ENCODE measurements at regions not wholly inside any gene's neighbourhood (a gene's known extent, or its start where the extent isn't known, plus 50 kb on each side); places are given as distances from the start of the nearest gene placed in this dataset.
"Not testable (repeated sequence)": the region's sequence is repeated elsewhere in the genome, so short reads cannot be mapped to it uniquely, and the experiment has no call there.

- DNase-seq: no peak
These were observed 384.5 kb upstream of the GHITM start for GRCh38 chr10:83754857-83755256.

- DNase-seq: no peak
These were observed 379.2 kb upstream of the GHITM start for GRCh38 chr10:83760142-83760541.

GRCh38 chr10:83764666-83765065, 374.6 kb upstream of the GHITM start:
- no peak for DNase-seq

DNA sequence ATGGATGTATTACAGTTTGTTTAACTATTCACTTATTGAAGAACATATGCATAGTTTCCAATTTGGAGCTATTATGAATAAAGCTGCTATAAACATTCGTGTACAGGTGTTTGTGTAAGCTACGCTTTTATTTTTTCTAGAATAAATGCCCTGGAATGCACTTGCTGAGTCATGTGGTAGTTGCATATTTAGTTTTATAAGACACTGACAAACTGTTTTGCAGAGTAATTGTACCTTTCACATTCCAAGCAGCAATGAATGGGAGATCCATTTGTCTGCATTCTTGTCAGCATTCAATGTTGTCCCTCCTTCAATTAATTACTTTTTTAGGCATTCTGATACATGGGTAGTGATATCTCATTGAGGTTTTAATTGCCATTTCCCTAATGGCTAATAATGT, 373.6 kb upstream of the GHITM start:
- DNase-seq: no peak

GRCh38 chr10:83769281-83769820, 370.0 kb upstream of the GHITM start:
- DNase-seq: no peak

DNA sequence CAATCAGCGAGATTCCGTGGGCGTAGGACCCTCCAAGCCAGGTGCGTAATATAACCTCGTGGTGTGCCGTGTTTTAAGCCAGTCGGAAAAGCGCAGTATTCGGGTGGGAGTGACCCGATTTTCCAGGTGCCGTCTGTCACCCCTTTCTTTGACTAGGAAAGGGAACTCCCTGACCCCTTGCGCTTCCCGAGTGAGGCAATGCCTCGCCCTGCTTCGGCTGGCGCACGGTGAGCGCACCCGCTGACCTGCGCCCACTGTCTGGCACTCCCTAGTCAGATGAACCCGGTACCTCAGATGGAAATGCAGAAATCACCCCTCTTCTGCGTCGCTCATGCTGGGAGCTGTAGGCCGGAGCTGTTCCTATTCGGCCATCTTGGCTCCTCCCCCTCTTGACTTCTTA, 352.6 kb upstream of the GHITM start:
- DNase-seq: not testable (repeated sequence)

- DNase-seq: no peak
These were observed 337.3 kb upstream of the GHITM start for GRCh38 chr10:83801983-83802382.

- no peak for DNase-seq
These were observed 332.6 kb upstream of the GHITM start for GRCh38 chr10:83806717-83807116.

GRCh38 chr10:83809001-83809400, 330.3 kb upstream of the GHITM start:
- DNase-seq: no peak

DNA sequence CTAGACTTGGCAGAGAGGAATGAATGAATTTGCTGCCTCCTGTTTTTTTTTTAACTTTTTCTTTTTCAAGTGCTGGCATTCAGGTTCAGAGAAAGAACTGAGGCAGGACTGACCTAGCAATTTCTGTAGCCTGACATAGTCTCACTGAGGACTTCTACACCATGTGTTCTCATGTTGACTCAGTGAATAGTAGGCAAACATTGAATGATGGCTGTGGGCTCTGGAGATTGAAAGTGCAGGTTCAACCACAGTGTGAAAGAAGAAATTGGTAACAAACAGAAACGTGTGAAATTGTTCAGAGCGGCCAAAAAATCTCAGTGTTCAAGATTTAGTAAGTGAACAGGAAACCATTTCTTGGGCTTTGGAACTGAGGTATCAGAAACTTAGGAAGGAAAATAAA, 322.4 kb upstream of the GHITM start:
- no peak for DNase-seq

DNA sequence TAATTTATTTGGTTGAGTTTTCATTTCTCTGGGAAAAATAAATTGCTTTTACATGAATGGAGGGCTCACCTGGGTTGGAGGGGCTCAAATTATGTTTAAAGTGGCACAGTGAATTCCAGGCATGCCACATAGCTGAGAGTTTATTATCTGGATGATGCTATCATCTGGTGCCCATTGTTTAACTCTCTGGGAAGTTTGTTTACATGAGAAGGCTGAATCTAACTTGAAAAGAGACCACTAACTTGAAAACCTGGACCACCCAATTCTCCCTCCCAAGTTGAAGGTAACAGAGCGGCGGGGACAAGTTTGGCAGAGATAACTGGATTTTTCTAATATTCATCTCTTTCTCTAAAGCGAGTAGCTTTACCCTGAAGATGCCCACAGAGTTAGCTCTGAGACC, 321.5 kb upstream of the GHITM start:
- DNase-seq: no peak

- DNase-seq: no peak
These were observed 319.7 kb upstream of the GHITM start for GRCh38 chr10:83819609-83820008.

DNA sequence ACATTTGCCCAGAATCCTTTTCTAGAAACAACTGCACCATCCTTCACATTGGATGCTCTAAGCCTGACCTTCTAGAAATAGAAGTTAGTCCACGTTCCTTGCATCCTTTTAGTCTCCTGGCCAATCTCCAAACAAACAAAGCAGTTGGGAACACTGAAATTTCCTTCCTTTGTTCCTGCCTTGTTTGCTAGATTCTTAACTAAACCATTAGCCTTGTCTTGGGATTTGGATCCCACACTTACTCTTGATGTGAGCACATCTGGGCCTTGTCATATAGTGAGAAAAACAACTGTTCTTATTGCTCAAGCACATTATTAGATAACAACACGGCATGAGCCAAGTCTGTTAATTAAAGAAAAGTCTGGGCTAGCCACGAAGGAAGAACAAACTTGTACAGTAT, 319.3 kb upstream of the GHITM start:
- peak; percentile 64 to 70 for DNase-seq

DNA sequence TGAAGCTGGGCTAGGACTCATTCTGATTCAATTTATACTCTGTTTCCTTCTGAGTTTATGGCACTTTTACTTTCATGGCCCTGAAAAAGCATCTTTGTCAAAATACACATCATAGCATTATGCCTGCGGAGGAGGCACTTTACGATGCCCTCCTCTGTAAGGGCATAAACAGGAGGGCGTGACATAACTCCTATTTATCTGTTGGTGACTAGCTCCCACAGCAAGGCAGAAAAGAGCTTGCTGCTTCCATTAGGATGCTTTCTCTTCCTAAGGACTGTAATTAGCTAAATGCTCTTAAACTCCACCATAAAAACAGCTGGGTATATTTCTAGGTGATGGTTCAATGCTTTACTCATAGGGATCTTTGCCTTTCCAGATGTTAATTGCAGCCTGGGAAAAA, 315.2 kb upstream of the GHITM start:
- no peak for DNase-seq

DNA sequence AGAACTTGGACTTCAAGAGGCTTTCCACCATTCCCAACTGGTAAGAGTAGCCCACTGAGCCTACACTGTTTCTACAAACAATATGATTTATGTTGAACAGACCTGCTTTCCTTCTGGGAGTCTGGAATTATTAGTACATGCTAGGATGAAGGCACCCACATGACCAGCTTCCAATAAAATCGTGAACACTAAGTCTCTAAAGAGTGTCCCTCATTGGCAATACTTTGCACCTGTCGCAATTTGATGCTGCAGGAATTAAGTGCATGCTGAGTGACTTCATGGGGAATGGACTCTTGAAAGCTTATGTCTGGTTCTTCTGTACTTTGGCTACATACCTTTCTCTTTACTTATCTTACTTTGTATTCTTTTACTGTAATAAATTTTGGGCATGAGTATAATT, 305.2 kb upstream of the GHITM start:
- no peak for DNase-seq

DNA sequence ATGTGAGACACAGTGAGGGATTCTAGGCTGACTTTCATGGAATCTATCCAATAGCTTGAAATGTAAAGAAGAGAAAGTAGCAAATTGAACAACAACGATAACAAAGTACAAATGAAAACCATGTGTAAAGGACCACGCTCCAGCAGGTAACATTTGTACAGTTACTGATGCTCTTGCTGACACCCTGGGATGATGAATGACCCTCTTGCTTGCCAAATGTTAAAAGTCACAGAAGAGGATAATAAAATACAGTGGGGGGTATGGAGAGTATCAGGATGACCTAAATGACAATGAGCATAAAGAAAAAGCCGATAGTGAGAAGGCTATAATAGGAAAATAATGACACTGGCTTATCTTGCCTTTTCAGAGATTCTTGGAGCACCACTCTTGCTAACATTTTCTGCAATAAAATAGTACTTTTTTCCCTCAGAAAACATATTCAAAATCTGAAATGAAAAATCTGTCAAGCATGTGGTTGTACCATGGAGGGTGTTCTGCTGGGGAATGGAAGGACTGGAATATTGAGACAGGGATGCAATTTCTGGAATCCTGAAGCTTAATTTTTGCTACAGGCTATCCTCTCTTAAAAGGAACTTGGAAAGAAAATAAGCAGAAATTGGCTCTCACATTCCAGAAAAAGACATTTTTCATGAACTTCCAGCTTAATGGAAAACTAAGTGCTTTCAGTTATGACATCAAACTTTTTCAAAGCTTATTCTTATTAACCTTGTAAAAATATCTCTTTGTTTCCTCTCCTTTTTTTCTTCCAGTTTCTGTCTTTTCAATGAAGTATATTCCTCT, 303.2 kb upstream of the GHITM start:
- peak; percentile 10 to 21 for DNase-seq

DNA sequence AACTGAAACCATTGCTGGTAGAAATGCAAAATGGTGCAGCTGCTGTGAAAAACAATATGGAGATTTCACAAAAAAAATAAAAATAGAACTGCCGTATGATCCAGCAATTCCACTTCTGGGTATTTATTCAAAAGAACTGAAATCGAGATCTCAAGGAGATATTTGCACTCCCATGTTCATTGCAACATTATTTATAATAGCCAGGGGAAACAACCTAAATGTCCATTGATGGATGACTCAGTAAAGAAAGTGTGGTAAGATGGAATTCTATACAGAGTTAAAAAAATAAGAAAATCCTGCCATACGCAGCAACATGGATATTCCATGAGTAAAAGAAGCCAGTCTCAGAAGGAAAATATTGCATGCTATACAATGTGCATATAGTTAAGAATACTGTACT, 290.6 kb upstream of the GHITM start:
- DNase-seq: no peak

DNA sequence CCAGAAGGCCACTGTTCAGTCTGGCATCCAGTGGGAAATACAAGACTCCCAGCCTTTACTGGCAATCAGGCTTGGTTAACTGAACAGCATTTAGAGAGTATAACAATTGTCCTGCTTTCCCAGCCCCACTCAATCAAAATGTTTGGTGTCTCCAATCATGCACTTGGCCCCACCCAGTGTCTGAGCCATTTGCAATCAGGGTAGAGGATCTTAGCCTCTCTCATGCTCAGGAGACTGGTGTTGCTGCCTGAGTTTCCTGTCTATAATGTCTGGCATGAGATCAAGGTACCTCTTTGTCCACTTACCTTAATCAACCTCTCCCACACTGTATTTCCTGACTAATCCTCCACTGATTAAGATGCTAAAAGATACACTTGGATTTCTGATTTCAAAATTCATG, 290.2 kb upstream of the GHITM start:
- no peak for DNase-seq

DNA sequence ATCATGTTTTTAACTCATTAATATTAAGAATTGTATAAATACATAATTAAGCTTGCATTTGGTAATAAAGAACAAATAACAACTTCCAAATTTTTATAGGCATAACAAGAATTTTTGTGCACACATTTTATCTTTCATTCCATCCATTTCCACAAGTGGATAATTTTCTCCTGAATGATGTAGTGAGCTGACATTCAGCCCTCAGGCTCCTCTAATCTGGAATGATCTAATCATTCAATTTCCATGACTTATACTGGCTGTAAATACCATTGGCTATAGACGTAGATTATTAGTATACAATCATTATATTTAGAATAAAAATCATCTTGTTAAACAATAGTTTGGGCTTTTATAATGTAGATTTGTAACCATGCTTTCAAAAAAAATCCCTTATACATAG, 287.2 kb upstream of the GHITM start:
- DNase-seq: no peak

DNA sequence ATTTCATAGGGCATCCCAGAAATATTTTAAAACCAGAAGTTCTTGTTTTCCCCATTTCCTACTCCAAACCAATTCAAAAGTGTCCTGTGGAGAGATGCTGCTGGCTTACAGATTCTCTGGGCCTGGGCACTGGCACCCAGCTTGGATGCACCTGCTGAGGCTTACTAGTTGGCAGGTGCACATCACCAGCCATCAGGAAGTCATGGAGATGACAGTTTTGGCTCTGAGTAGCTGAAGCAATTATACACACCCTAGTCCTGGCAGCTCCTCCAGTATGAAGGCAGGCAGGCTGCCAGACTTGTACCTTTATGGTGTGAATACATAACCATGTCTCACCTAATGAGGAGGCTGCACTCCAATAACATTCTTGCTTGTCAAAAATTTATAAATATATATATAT, 276.6 kb upstream of the GHITM start:
- no peak for DNase-seq

DNA sequence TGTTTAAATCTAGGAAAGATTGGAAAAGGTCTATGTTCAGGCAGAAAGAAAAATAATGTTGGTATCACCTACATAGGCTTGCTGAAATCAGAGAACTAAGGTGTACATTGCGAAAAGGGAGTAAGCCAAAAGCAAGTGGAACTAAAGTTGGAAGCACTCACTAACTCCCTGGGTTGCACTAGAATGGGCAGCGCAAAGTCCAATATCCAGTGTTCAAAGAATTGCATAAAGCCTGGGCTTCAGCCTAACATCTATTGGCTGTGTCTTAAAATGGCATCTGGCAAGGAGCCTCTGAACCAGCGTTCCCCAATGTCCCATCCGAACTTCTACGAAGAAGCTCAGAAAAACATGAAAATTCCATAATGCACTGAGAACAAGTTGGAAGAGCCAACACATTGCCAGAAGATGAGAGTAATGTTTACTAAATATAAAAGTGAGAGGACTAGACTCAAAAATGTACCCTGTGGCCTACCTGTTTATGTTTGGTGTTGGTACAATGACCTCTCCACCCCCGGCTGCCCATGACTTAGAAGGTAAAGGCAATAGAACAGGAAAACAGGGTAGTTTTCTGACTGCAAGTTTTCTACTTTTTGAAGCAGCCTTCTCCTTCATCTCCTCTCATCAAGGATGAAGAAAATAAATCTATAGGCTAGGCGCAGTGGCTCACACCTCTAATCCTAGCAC, 275.9 kb upstream of the GHITM start:
- no peak for DNase-seq

- DNase-seq: no peak
These were observed 269.4 kb upstream of the GHITM start for GRCh38 chr10:83869898-83870297.

All from right lung (tissue), 2 donors.